ENCODE measurements at regions not wholly inside any gene's neighbourhood (a gene's known extent, or its start where the extent isn't known, plus 50 kb on each side); places are given as distances from the start of the nearest gene placed in this dataset.

- TF ChIP-seq, protein P1, sequence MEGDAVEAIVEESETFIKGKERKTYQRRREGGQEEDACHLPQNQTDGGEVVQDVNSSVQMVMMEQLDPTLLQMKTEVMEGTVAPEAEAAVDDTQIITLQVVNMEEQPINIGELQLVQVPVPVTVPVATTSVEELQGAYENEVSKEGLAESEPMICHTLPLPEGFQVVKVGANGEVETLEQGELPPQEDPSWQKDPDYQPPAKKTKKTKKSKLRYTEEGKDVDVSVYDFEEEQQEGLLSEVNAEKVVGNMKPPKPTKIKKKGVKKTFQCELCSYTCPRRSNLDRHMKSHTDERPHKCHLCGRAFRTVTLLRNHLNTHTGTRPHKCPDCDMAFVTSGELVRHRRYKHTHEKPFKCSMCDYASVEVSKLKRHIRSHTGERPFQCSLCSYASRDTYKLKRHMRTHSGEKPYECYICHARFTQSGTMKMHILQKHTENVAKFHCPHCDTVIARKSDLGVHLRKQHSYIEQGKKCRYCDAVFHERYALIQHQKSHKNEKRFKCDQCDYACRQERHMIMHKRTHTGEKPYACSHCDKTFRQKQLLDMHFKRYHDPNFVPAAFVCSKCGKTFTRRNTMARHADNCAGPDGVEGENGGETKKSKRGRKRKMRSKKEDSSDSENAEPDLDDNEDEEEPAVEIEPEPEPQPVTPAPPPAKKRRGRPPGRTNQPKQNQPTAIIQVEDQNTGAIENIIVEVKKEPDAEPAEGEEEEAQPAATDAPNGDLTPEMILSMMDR (IDR thresholded peaks at IDR 0.05), result no peak
- no peaks in the 10 kb centered on the region for H3K36me3 Mint-ChIP-seq (ENCODE audit: low read depth)
Measured at GRCh38 chr2:120820953-120821279, 85.2 kb downstream of the GLI2 start.

GRCh38 chr2:120821446-120822160, 85.9 kb downstream of the GLI2 start:
- DNase-seq (no peak), ATAC-seq (ENCODE audit: low read depth) (no peak)
- no peak overlapping the region for H3K4me3 Mint-ChIP-seq
- H3K27me3 Mint-ChIP-seq, result no peaks in the 10 kb centered on the region
- POLR2A ChIA-PET, result no interaction called here
- intact Hi-C loops (cut with micrococcal nuclease), result no loop called here
- no peaks in the 10 kb centered on the region for H3K9me3 Mint-ChIP-seq
- TF ChIP-seq, protein P1 (IDR thresholded peaks at IDR 0.05), result no peak
- H3K36me3 Mint-ChIP-seq (ENCODE audit: low read depth), result no peaks in the 10 kb centered on the region
- CTCF ChIA-PET, result no interaction called here
- H3K4me1 Mint-ChIP-seq, result no peaks in the 10 kb centered on the region
- H3K27ac Mint-ChIP-seq, result no peak overlapping the region

More at GRCh38 chr2:120820953-120821279, 85.2 kb downstream of the GLI2 start:
- CTCF ChIA-PET, result no interaction called here
- intact Hi-C loops (cut with micrococcal nuclease), result no loop called here
- no peaks in the 10 kb centered on the region for H3K27me3 Mint-ChIP-seq
- no peaks in the 10 kb centered on the region for H3K9me3 Mint-ChIP-seq
- H3K27ac Mint-ChIP-seq, result no peak overlapping the region
- POLR2A ChIA-PET, result no interaction called here
- no peak for DNase-seq
- H3K4me3 Mint-ChIP-seq, result no peak overlapping the region
- H3K4me1 Mint-ChIP-seq, result no peaks in the 10 kb centered on the region
- no peak for ATAC-seq (ENCODE audit: low read depth)

DNA sequence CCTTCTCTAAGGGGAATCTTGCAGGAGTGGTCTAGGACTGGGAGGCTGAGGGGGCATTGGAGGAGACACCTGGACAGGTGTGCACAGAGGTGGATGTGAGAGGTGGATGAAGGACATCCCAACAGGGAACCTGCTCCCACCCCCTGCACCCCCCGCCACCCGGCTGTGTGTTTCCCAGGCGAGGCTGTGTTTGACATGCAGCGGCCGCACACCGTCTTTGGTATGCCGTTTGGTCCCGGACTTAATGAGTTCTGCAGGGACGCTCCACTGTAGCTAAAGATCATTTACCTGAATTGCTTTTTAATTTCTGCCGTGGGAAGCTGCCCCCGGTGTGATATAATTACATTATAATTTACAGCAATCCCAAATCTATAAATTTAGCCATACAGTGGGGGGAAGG, 87.3 kb downstream of the GLI2 start:
- no peaks in the 10 kb centered on the region for H3K36me3 Mint-ChIP-seq (ENCODE audit: low read depth)
- POLR2A ChIA-PET, result no interaction called here
- no peaks in the 10 kb centered on the region for H3K27me3 Mint-ChIP-seq
- intact Hi-C loops (cut with micrococcal nuclease), result no loop called here
- no peaks in the 10 kb centered on the region for H3K9me3 Mint-ChIP-seq
- CTCF ChIA-PET, result no interaction called here
- no peak overlapping the region for H3K4me3 Mint-ChIP-seq
- H3K4me1 Mint-ChIP-seq, result no peaks in the 10 kb centered on the region
- ATAC-seq (ENCODE audit: low read depth), result no peak
- no peak for DNase-seq
- no peak overlapping the region for H3K27ac Mint-ChIP-seq
- TF ChIP-seq, protein P1 (IDR thresholded peaks at IDR 0.05), result no peak

DNA sequence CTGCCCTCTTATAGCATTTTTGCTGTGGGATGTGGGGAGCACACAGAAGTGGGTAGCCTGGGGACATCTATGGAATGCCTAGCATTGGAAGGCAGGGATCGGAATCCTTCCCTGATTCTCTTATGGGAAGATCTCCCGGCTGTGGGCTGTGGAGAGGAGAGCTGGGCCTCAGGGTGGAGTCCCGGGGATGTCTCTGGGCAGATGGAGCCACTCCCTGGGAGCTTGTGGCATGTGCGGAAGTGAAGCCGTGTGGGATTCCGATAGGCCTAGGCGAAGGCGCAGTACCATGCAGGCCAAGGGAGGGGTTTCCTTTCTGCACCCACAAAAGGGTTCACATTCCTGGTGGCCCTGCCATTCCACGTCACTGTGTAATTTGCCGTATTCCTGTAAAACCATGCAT, 87.9 kb downstream of the GLI2 start:
- CTCF ChIA-PET, result no interaction called here
- ATAC-seq (ENCODE audit: low read depth), result no peak
- TF ChIP-seq, protein P1 (IDR thresholded peaks at IDR 0.05), result no peak
- POLR2A ChIA-PET, result no interaction called here
- Mint-ChIP-seq H3K36me3 (ENCODE audit: low read depth) (no peaks in the 10 kb centered on the region), H3K27ac (no peak overlapping the region), H3K9me3 (no peaks in the 10 kb centered on the region), H3K27me3 (no peaks in the 10 kb centered on the region), H3K4me1 (no peaks in the 10 kb centered on the region), H3K4me3 (no peak overlapping the region)
- intact Hi-C loops (cut with micrococcal nuclease), result no loop called here
- DNase-seq, result no peak

GRCh38 chr2:120824246-120824645, 88.6 kb downstream of the GLI2 start:
- DNase-seq (no peak), ATAC-seq (ENCODE audit: low read depth) (no peak)
- no peak overlapping the region for H3K27ac Mint-ChIP-seq
- CTCF ChIA-PET, result no interaction called here
- POLR2A ChIA-PET, result no interaction called here
- H3K4me3 Mint-ChIP-seq, result no peak overlapping the region
- H3K4me1 Mint-ChIP-seq, result no peaks in the 10 kb centered on the region
- intact Hi-C loops (cut with micrococcal nuclease), result no loop called here
- H3K36me3 Mint-ChIP-seq (ENCODE audit: low read depth), result no peaks in the 10 kb centered on the region
- TF ChIP-seq, protein P1 (IDR thresholded peaks at IDR 0.05), result no peak
- H3K27me3 Mint-ChIP-seq, result no peaks in the 10 kb centered on the region
- H3K9me3 Mint-ChIP-seq, result no peaks in the 10 kb centered on the region
